A549 (cell line): ENCODE measurements at regions not wholly inside any gene's neighbourhood (a gene's known extent, or its start where the extent isn't known, plus 50 kb on each side); places are given as distances from the start of the nearest gene placed in this dataset.

ENCODE experiments used
- ATAC-seq, 2 experiments: fragments of 200-7000 bp in 1 of 2; fragments of >200 bp in 1 of 2; cut with Nextera tagmentation in 1 of 2; cut with Tn5 transposase in 1 of 2; 3 replicates each; pipeline versions ENCODE4 v1.8.0 to v1.9.1; 2018 to 2020; ENCODE audit warnings: mild to moderate bottlenecking in 1 of 2, moderate library complexity in 1 of 2
- CTCF ChIA-PET: fragments of 300-600 bp; sonication (Branson Sonifier 250); formaldehyde crosslinking; extraction: SDS; loops from one replicate; lab custom pipeline; 2021; ENCODE audit warnings: antibody characterized with exemption, inconsistent platforms; lab: Yijun Ruan, JAX
- POLR2A ChIA-PET: fragments of 350-600 bp; formaldehyde crosslinking; extraction: SDS; loops from one replicate; lab custom pipeline; 2021; ENCODE audit warnings: antibody characterized with exemption, inconsistent platforms; lab: Yijun Ruan, JAX
- DNase-seq, 2 experiments: peaks; one replicate each; pipeline versions ENCODE4 v3.0.0 to v3.0.0-alpha.2; 2011 to 2016; ENCODE audit warnings: low read depth in 1 of 2, low spot score in 1 of 2
- FAIRE-seq: peaks from 2 replicates; lab custom pipeline; 2011; peaks lifted over from hg19 to GRCh38; lab: Jason Lieb, UNC
- H3K27ac ChIP-seq, 2 experiments: fragments of >200 bp; sonication (Bioruptor Twin); formaldehyde crosslinking; 3 replicates each; pipeline ENCODE4 v1.5.1; 2016 to 2017
- H3K4me1 ChIP-seq: fragments of >200 bp; sonication (Bioruptor Twin); formaldehyde crosslinking; 3 replicates; pipeline ENCODE4 v1.6.1; 2016
- H3K4me2 ChIP-seq: fragments of >200 bp; sonication (Bioruptor Twin); formaldehyde crosslinking; 3 replicates; pipeline ENCODE4 v1.6.1; 2016
- H3K4me3 ChIP-seq: fragments of >200 bp; sonication (Bioruptor Twin); formaldehyde crosslinking; 3 replicates; pipeline ENCODE4 v1.5.1; 2016
- H3K9me3 ChIP-seq: fragments of >200 bp; sonication (Bioruptor Twin); formaldehyde crosslinking; 3 replicates; pipeline ENCODE4 v1.6.1; 2016
- CBX2 ChIP-seq: fragments of 200-600 bp; sonication (generic); IDR thresholded peaks from 2 replicates; pipeline ENCODE4 v1.6.1; 2016; ENCODE audit warnings: low read depth, mild to moderate bottlenecking, borderline replicate concordance
- CBX8 ChIP-seq: fragments of 200-600 bp; sonication (generic); IDR thresholded peaks from 2 replicates; pipeline ENCODE4 v1.6.1; 2016
- CTCF ChIP-seq: fragments of >200 bp; sonication (Bioruptor Twin); formaldehyde crosslinking; IDR thresholded peaks from 3 replicates; pipeline ENCODE4 v1.5.1; 2016
- EHF ChIP-seq: fragments of 250-450 bp; sonication (Bioruptor Pico); IDR thresholded peaks from 2 replicates; pipeline ENCODE4 v1.5.0; 2020; ENCODE audit warnings: mild to moderate bottlenecking
- EP300 ChIP-seq, 2 experiments: fragments of >200 bp; sonication (Bioruptor Twin); formaldehyde crosslinking; IDR thresholded peaks; 2 replicates in 1 of 2; 3 replicates in 1 of 2; pipeline ENCODE4 v1.6.1; 2016 to 2017
- FOSB ChIP-seq: fragments of 250-450 bp; sonication (Bioruptor Pico); IDR thresholded peaks from 2 replicates; pipeline ENCODE4 v1.5.0; 2020; ENCODE audit warnings: mild to moderate bottlenecking, moderate library complexity
- FOSL2 ChIP-seq, 2 experiments: fragments of 450-650 bp in 1 of 2; fragments of >200 bp in 1 of 2; sonication (Bioruptor Twin) in 1 of 2; formaldehyde crosslinking; IDR thresholded peaks; 2 replicates each; pipeline versions ENCODE4 v1.5.0 to v1.6.1; 2016 to 2020; ENCODE audit warnings: mild to moderate bottlenecking in 1 of 2, moderate library complexity in 1 of 2
- HDAC2 ChIP-seq: fragments of 200-600 bp; sonication (generic); IDR thresholded peaks from 2 replicates; pipeline ENCODE4 v1.6.1; 2016
- HES2 ChIP-seq: fragments of >200 bp; sonication (Bioruptor Twin); formaldehyde crosslinking; IDR thresholded peaks from 2 replicates; pipeline ENCODE4 v1.6.1; 2016
- HOXB13 ChIP-seq: fragments of 250-450 bp; sonication (Bioruptor Pico); IDR thresholded peaks from 2 replicates; pipeline ENCODE4 v1.5.0; 2020; ENCODE audit warnings: low read depth, mild to moderate bottlenecking, moderate library complexity
- JUN ChIP-seq, 2 experiments: fragments of >200 bp; sonication (Bioruptor Twin); formaldehyde crosslinking; IDR thresholded peaks; 2 replicates in 1 of 2; 3 replicates in 1 of 2; pipeline ENCODE4 v1.6.1; 2016 to 2017
- JUNB ChIP-seq: fragments of >200 bp; sonication (Bioruptor Twin); formaldehyde crosslinking; IDR thresholded peaks from 2 replicates; pipeline ENCODE4 v1.6.1; 2016
- NR3C1 ChIP-seq: fragments of >200 bp; sonication (Bioruptor Twin); formaldehyde crosslinking; IDR thresholded peaks from 3 replicates; pipeline ENCODE4 v1.6.1; 2017
- PBX3 ChIP-seq: IDR thresholded peaks from 2 replicates; pipeline ENCODE4 v1.6.1; 2012
- POLR2AphosphoS2 ChIP-seq: conservative IDR thresholded peaks from 2 replicates; pipeline ENCODE4 v1.6.1; 2012; ENCODE audit warnings: low read length, improper control_type of control experiment, inconsistent platforms
- RAD21 ChIP-seq, 2 experiments: fragments of >200 bp in 1 of 2; sonication (Bioruptor Twin) in 1 of 2; formaldehyde crosslinking in 1 of 2; IDR thresholded peaks in 1 of 2; conservative IDR thresholded peaks in 1 of 2; 2 replicates in 1 of 2; 3 replicates in 1 of 2; pipeline ENCODE4 v1.6.1; 2012 to 2018; ENCODE audit warnings: inconsistent platforms in 1 of 2
- RARB ChIP-seq: fragments of 250-450 bp; sonication (Bioruptor Pico); IDR thresholded peaks from 2 replicates; pipeline ENCODE4 v1.8.0; 2021; ENCODE audit warnings: mild to moderate bottlenecking, moderate library complexity
- RCOR1 ChIP-seq: fragments of 150-350 bp; IDR thresholded peaks from 2 replicates; pipeline ENCODE4 v1.6.1; 2014; ENCODE audit warnings: antibody characterized with exemption, low read length, low read depth
- RNF2 ChIP-seq: fragments of 200-600 bp; sonication (generic); IDR thresholded peaks from 2 replicates; pipeline ENCODE4 v1.6.1; 2016; ENCODE audit warnings: low read depth, mild to moderate bottlenecking, antibody characterized with exemption, moderate library complexity, borderline replicate concordance
- TP53 ChIP-seq: fragments of 250-450 bp; sonication (Bioruptor Pico); IDR thresholded peaks from 2 replicates; pipeline ENCODE4 v1.5.0; 2021; ENCODE audit warnings: mild to moderate bottlenecking, moderate library complexity
- ZC3H11A ChIP-seq: fragments of 450-650 bp; IDR thresholded peaks from 2 replicates; pipeline ENCODE4 v1.6.1; 2014; ENCODE audit warnings: antibody characterized with exemption, mild to moderate bottlenecking
- WGBS: methylation state at CpG from one replicate; pipeline ENCODE4 v1.1.6; 2017; ENCODE audit errors: missing lambda C conversion rate; 5-methylcytosine and 5-hydroxymethylcytosine counted together

- ChIA-PET POLR2A (no interaction called here), CTCF (interaction anchor here (0.6 to 2.5 kb wide), 6 partner anchors 9 to 206 kb away, joined by 3 to 11 read pairs (median 6); no protein-coding TSS in a partner anchor)
- no peaks in the 10 kb centered on the region for H3K9me3 ChIP-seq
- H3K27ac ChIP-seq, result no peak overlapping the region
- TF ChIP-seq RCOR1, result no peak
- TF ChIP-seq NR3C1, result no peak
- no peak for TF ChIP-seq HDAC2
- no peak for TF ChIP-seq CTCF
- TF ChIP-seq JUNB, result no peak
- TF ChIP-seq RNF2, result no peak
- no peak for TF ChIP-seq PBX3
- no peak for TF ChIP-seq EHF
- TF ChIP-seq POLR2AphosphoS2, result no peak
- WGBS, result 82% methylated on average over 2 of the region's 2 CpGs
- ATAC-seq (no peak), DNase-seq (no peak), FAIRE-seq (no peak)
- H3K4me3 ChIP-seq, result no peak overlapping the region
- H3K4me2 ChIP-seq, result no peak overlapping the region
- H3K4me1 ChIP-seq, result no peaks in the 10 kb centered on the region
Measured at GRCh38 chr2:55986001-55986400, 62.4 kb upstream of the EFEMP1 start.

GRCh38 chr2:55986700-55987440, 63.3 kb upstream of the EFEMP1 start:
- ATAC-seq, result no peak
- TF ChIP-seq HES2 (no peak), ZC3H11A (no peak), CBX8 (no peak), HOXB13 (CRISPR knock-in tag) (no peak)
- Histone ChIP-seq H3K4me1 (peaks cover 4% of the 10 kb centered on the region), H3K27ac (0 out of 6 replicates have a peak overlapping the region, but pooled peaks of 1 of the 2 experiments have one; percentile 6), H3K4me2 (no peak overlapping the region), H3K4me3 (no peak overlapping the region), H3K9me3 (no peaks in the 10 kb centered on the region)
- CTCF ChIA-PET, result interaction anchor here (0.6 to 2.5 kb wide), 10 partner anchors 10 to 354 kb away, joined by 3 to 11 read pairs (median 4); no protein-coding TSS in a partner anchor
- POLR2A ChIA-PET, result interaction anchor here (0.9 kb wide), 1 partner anchor 63 kb away, joined by 3 read pairs; the partner anchor contains the start of gene EFEMP1
- DNase-seq, result no peak
- peak; percentile 67 for FAIRE-seq

GRCh38 chr2:55989405-55989804, 65.8 kb upstream of the EFEMP1 start:
- Histone ChIP-seq H3K4me1 (peaks cover 22% of the 10 kb centered on the region), H3K4me2 (no peak overlapping the region), H3K9me3 (no peaks in the 10 kb centered on the region), H3K4me3 (no peak overlapping the region), H3K27ac (peak overlapping the region in 1 of 2 experiments; percentile 22; a peak in 1 of 6 replicates)
- DNase-seq (no peak), ATAC-seq (no peak), FAIRE-seq (no peak)
- ChIA-PET CTCF (interaction anchor here (1.5 to 2.7 kb wide), 3 partner anchors 23 to 271 kb away, joined by 4 to 9 read pairs (median 8); no protein-coding TSS in a partner anchor), POLR2A (no interaction called here)
- no peak for TF ChIP-seq FOSL2 (IDR thresholded peaks at IDR 0.05)
- no peak for TF ChIP-seq FOSL2 (CRISPR knock-in tag; IDR thresholded peaks at IDR 0.05)
- TF ChIP-seq RAD21 (conservative IDR thresholded peaks at IDR 0.05 in 1 of 2, IDR thresholded peaks at IDR 0.05 in 1 of 2), result no peak
- no peak for TF ChIP-seq FOSB (CRISPR knock-in tag)
- TF ChIP-seq JUN (IDR thresholded peaks at IDR 0.05), result no peak
- TF ChIP-seq TP53 (CRISPR knock-in tag), result no peak
- TF ChIP-seq RARB, result no peak
- TF ChIP-seq EP300 (IDR thresholded peaks at IDR 0.05), result no peak
- TF ChIP-seq CBX2, result no peak
- 92% methylated on average over 7 of the region's 7 CpGs for WGBS
